GM23338 (cell line): ENCODE measurements at regions not wholly inside any gene's neighbourhood (a gene's known extent, or its start where the extent isn't known, plus 50 kb on each side); places are given as distances from the start of the nearest gene placed in this dataset.

Source experiments
- CREB1 ChIP-seq: fragments of 250-450 bp; sonication (Bioruptor Pico); IDR thresholded peaks from 2 replicates; pipeline ENCODE4 v1.5.0; 2020; ENCODE audit warnings: low read depth, mild to moderate bottlenecking, moderate library complexity
- CTCF ChIP-seq, 2 experiments: fragments of 200-600 bp in 1 of 2; sonication (generic) in 1 of 2; conservative IDR thresholded peaks; 2 replicates each; pipeline versions ENCODE4 v1.5.1 to v1.6.1; 2016 to 2017; ENCODE audit warnings: antibody characterized with exemption in 2 of 2, low read depth in 2 of 2, mild to moderate bottlenecking in 2 of 2, moderate library complexity in 1 of 2
- ETS1 ChIP-seq: IDR thresholded peaks from 2 replicates; pipeline ENCODE4 v1.6.1; 2016; ENCODE audit warnings: antibody characterized with exemption
- EZH2 ChIP-seq: fragments of 200-600 bp; sonication (generic); IDR thresholded peaks from one replicate; pipeline ENCODE4 v1.8.0; 2017; ENCODE audit warnings: antibody characterized with exemption, mild to moderate bottlenecking, low read depth; ENCODE audit not compliant: unreplicated experiment
- EZH2phosphoT487 ChIP-seq: fragments of 200-600 bp; sonication (generic); IDR thresholded peaks from one replicate; pipeline ENCODE4 v1.8.1; 2018; ENCODE audit warnings: antibody characterized with exemption; ENCODE audit not compliant: unreplicated experiment
- JUNB ChIP-seq: IDR thresholded peaks from one replicate; pipeline ENCODE4 v1.6.1; 2016; ENCODE audit warnings: antibody characterized with exemption; ENCODE audit not compliant: unreplicated experiment
- POLR2AphosphoS5 ChIP-seq: IDR thresholded peaks from 2 replicates; pipeline ENCODE4 v1.6.1; 2016; ENCODE audit warnings: antibody characterized with exemption, low read depth
- REST ChIP-seq: IDR thresholded peaks from one replicate; pipeline ENCODE4 v1.6.1; 2018; ENCODE audit warnings: antibody characterized with exemption; ENCODE audit not compliant: unreplicated experiment
- STAT1 ChIP-seq: IDR thresholded peaks from one replicate; pipeline ENCODE4 v1.6.1; 2016; ENCODE audit warnings: antibody characterized with exemption; ENCODE audit not compliant: unreplicated experiment
- ZNF114 ChIP-seq: fragments of 250-450 bp; sonication (Bioruptor Pico); IDR thresholded peaks from 2 replicates; pipeline ENCODE4 v1.5.0; 2020; ENCODE audit warnings: mild to moderate bottlenecking, moderate library complexity
- ZNF331 ChIP-seq: fragments of 250-450 bp; sonication (Bioruptor Pico); IDR thresholded peaks from 2 replicates; pipeline ENCODE4 v1.5.0; 2020; ENCODE audit warnings: low read depth, mild to moderate bottlenecking, moderate library complexity
- ZNF462 ChIP-seq: fragments of 250-450 bp; sonication (Bioruptor Pico); IDR thresholded peaks from 2 replicates; pipeline ENCODE4 v1.5.0; 2020; ENCODE audit warnings: mild to moderate bottlenecking, moderate library complexity

- TF ChIP-seq REST (no peak), CTCF (conservative IDR thresholded peaks at IDR 0.05; ENCODE audit: low read depth in 2 of 2) (no peak), ZNF331 (no peak), POLR2AphosphoS5 (no peak), EZH2phosphoT487 (no peak), STAT1 (no peak), CREB1 (CRISPR knock-in tag) (no peak), EZH2 (no peak), JUNB (no peak), ZNF114 (CRISPR knock-in tag) (no peak), ZNF462 (CRISPR knock-in tag) (no peak), ETS1 (no peak)
Observed at GRCh38 chr10:62880162-62880561, 64.0 kb upstream of the EGR2 start.
